HG03159 (cell line): ENCODE measurements at regions not wholly inside any gene's neighbourhood (a gene's known extent, or its start where the extent isn't known, plus 50 kb on each side); places are given as distances from the start of the nearest gene placed in this dataset.
"Not testable (repeated sequence)": the region's sequence is repeated elsewhere in the genome, so short reads cannot be mapped to it uniquely, and the experiment has no call there.

Source experiments
- ATAC-seq: cut with Tn5 transposase; IDR thresholded peaks from one replicate; pipeline ENCODE4 v1.9.1; 2021; ENCODE audit warnings: mild to moderate bottlenecking, moderate library complexity; ENCODE audit not compliant: unreplicated experiment

DNA sequence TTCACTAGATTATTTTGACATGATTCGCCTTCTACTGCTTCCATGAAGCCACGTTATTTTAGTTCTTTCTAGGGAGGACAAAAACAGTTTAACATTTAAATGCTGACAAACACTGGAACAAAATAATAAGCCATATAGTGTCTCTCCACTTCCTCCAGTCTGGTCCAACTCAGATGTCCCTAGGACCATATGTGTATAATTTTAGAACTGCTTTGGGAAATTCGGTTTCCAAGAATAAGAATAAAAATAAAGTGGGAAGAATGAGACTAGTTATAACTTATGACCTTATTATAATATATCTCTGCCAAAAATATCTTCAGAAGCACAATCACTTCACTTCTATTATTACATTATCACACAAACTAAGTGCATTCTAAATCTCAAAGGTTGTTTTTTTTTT, 164.4 kb upstream of the POF1B start:
- no peak for ATAC-seq

DNA sequence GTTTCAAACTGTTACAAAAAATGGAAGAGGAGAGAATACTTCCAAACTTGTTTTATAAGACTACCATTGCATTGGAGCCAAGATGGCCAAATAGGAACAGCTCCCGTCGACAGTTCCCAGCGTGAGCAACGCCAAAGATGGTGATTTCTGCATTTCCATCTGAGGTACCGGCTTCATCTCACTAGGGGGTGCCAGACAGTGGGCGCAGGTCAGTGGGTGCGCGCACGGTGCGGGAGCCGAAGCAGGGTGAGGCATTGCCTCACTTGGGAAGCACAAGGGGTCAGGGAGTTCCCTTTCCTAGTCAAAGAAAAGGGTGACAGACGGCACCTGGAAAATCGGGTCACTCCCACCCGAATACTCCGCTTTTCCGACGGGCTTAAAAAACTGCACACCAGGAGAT, 149.7 kb upstream of the POF1B start:
- not testable (repeated sequence) for ATAC-seq

DNA sequence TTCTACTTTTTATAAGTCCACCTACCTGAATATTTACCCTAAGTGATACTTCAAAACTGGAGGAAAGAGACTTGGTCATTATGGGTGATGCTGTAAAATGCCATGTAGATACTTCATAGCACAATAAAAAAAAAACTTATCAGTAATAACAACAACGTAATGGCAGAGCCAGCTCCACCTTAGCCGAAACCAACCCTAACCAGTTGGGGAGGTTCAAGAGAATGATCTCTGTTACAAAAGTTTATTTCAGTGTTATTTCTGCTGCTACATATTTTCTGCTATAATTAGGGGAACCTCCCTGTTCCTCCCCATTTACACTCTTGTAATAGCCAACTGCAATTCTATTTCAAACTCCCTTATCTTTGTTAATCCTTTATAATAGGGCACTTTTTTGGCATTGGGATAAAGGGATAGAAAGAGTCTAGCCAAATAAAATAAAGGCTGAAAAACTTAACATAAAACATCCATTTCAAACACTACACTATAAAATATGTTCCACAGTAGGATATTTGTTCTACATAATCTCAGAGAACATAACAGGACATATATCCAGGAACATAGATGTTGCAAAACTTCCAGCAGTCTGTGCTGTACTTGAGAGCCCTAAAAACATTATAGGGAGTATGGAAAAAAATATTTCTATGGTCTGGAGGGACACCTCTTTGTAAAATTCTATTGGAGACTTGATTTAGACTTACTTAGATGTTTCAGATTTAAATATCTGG, 138.7 kb upstream of the POF1B start:
- no peak for ATAC-seq

DNA sequence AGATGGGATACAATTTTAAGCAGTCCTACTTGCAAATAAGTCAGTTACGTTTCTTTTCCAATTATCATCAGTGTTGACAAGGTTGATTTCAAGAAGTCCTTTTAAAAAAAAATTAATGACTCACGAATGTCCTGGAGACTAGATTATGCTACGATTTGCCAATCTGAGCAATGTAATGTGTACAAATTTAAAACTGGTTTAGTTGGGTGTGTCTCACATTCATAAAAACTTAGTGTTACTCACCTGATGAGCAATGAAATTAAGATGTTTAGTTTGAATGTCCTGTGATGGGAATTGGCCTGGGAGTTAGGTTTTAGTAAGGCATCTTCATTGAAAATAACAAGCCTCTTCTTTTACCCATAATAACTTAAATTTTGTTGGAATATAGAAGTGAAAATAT, 136.7 kb upstream of the POF1B start:
- ATAC-seq: no peak

DNA sequence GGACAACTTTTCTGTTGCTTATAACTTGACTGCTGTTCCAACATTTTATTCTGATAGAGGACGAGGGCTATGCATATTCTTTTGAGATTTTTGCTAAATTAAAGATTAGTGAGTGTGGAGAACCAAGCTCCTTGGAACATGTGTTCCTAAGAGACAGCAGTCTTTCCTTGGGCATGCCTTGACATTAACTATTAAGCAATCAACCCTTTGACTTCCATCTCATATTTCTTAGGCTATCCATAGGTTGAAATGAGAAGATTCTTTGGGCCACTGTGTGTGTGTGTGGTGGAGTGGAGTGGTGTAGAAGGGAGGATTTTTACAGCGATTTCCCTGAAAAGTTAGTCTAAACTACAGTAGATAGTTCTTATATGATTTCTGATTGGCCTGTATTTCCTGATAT, 127.4 kb upstream of the POF1B start:
- no peak for ATAC-seq

DNA sequence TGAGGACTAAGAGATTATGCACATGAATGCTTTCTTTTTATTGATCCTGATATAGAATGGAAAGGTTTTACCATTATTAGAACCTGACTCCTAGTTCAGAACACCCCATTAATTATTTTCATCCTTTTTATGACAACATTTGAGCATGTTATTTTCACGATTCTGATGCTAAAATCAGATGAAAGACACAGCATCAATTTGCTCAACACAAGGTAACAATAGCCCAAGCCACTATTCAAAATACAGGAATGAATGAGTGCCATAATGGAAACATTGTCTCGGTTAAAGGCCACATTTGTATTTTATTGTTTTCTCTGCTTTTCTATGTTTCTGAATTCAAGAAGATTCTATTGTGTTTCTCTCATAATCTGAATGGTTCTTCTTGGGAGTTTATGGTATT, 126.3 kb upstream of the POF1B start:
- no peak for ATAC-seq

DNA sequence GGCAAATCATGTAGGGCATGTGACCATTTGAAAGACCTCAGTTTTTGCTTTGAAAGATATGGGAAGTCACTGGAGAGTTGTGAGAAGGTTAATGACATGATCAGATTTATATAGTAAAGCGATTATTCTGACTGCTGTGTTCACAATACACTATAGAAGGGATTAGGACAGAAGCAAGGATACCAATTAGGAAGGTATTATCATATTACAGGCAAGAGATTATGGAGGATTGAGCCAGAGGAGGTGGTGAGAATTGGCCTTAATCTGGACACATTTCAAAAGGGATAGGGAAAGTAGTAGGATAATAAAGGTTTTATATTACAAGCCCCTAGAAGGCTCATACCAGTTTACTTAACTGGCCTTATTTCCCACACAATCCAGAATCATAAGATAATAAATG, 124.9 kb upstream of the POF1B start:
- no peak for ATAC-seq

DNA sequence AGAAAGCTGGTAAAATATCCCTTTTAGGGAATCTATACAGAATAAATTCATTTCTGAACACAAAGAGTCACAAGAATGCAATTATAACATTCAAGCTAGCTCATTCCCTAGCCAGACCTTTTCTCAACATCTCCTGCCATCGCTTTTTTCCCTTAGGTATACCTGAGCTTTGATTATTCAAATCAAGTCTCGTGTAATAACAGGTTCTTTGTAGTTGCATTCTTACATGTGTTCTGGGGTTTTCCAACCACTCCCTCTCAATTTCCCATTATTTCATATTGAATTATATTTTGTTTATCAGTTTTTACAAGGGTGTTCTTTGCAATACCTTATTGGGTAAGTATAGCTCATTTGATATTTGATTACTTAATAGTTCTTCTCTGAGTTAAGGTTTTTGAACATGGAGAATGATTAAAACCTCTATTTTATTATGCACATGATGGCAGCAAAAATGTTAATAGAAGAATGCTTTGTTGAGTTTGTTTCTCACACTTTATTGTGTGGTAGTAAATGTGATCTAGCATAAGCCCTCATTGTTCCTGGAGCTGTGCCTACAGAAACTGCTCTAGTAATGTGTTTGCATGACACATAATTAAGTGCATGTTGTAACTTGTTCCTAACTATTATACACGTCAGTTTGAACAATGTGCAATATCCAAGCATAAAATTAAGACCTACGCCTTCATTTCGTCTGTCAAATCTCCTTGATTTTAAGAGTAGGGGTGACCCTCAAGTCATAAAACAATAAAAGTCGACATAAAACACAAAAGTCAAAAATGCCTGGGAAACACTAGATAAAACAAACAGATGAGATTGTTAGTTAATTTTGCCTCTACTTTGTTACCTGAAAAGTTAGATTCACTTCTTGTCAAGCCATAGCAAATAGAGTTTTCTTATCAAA, 124.0 kb upstream of the POF1B start:
- no peak for ATAC-seq

DNA sequence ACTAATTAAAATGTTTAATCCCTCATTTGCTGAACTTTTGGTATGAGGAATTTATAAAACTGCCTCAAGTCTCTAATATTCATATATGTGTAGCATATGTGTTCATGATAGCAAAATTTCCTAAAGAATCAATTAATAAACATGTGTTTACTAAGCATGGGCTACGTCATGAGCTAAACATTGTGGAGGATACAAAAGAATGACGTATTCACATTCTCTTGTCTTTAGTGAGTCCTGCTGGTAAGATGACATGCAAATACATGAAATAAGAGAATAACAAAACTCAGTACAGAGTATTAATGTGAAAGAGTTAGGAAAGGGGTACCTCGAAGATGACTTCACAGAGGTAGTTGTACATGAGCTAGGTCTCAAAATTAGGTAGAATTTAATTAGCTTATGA, 121.9 kb upstream of the POF1B start:
- ATAC-seq: no peak

DNA sequence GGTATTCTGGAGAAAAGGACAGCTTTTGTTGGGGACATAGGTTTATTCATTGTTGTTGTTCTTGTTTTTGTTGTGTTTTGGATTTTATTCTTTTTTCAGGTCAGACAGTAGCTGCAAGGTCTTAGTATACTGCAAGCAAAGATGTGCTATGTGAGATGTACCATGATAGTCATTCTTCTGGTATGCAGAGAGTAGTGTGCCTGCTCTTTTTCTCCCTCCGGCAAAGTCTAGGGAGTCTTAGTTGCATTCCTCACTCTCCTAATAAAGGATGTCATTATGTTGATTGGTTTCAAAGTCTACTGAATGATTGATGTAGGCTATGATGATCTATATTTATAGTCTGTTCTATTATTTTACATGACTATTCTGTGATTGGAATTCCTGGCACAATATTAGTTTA, 119.9 kb upstream of the POF1B start:
- no peak for ATAC-seq

DNA sequence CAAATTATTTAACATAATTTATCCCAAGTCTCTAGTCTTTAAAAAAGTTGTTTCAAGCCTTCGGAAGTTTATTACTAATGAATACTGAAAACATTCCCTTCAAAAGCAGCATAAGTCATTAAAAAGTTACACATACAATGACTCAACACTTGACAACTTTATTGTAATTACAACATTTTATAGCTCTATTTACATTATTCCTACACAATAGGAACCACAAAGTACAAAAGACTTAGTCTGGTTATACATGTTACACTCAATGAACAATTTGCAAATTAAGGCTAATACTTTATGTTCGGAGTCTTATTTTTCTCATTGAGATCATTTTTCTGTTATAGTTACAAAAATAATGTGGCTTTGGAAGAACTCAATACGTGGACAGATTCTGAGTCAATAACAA, 114.4 kb upstream of the POF1B start:
- ATAC-seq: no peak

DNA sequence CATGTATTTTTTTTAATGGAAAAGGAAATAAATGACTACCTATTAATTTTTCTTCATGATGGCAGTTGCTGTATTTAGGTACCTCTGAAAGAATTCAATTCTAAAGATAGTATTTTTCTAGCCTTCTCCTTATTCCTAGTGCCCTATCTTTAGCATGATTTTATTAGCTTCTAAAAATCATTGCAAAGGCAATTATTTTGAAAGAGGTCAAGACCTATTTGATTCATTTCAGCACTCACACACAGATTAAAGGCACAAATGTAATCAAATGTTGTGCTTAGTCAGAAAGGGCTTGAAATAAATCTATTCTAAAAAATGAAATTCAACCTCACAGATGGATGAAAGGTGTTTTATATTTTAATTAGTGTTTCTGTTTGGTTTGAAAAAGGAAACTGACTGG, 74.8 kb upstream of the POF1B start:
- ATAC-seq: no peak

DNA sequence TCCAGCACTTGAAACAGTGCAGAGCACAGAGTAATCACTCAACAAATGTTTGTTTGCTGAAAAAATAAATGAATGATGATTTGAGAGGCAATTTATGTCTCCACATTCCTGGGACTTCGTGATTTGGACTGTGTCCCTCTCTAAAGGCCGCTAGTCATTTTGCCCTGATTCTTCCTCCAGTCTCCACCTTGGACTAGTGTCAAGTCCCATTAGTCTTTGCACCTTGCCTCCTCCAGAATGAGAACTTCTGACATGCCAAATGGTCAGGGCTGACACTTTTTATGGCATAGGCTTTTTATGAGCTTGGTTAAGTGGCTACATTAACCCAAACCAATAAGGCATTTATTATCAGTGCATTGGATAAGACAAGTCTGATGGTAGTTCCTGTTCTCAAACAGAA, 65.1 kb upstream of the POF1B start:
- no peak for ATAC-seq
